ENCODE measurements at regions not wholly inside any gene's neighbourhood (a gene's known extent, or its start where the extent isn't known, plus 50 kb on each side); places are given as distances from the start of the nearest gene placed in this dataset.
"Not testable (repeated sequence)": the region's sequence is repeated elsewhere in the genome, so short reads cannot be mapped to it uniquely, and the experiment has no call there.

- H3K27ac ChIP-seq (ENCODE audit: extremely low read depth, low read depth, low read length), result peak overlapping the region; percentile 50; the same call in 2 of the 3 replicates
- peak overlapping the region; percentile 94 for H2AFZ ChIP-seq (ENCODE audit: low read depth, low read length)
- TF ChIP-seq FOXJ2 (tag; IDR thresholded peaks at IDR 0.05), result peak; percentile 77; the same call in 1 of the 2 replicates
- peak; percentile 57 for TF ChIP-seq CXXC5 (CRISPR knock-in tag; IDR thresholded peaks at IDR 0.05)
- TF ChIP-seq CTBP1 (IDR thresholded peaks at IDR 0.05; ENCODE audit: borderline replicate concordance), result peak; percentile 89
- TF ChIP-seq ZBTB17 (CRISPR knock-in tag; IDR thresholded peaks at IDR 0.05), result peak; percentile 49; the same call in 1 of the 2 replicates
- 0 out of 2 replicates have a peak, but pooled peaks have one; percentile 39 for TF ChIP-seq E2F3 (CRISPR knock-in tag; IDR thresholded peaks at IDR 0.05)
- TF ChIP-seq SMAD4 (CRISPR knock-in tag; conservative IDR thresholded peaks at IDR 0.05), result peak; percentile 60; the same call in 1 of the 2 replicates
- peak in 1 of 3 experiments; percentile 70 for TF ChIP-seq YY1 (IDR thresholded peaks at IDR 0.05; ENCODE audit: borderline replicate concordance in 1 of 3, control insufficient read depth in 1 of 3, extremely low read depth in 1 of 3, insufficient read depth in 3 of 3, insufficient read length in 1 of 3, insufficient replicate concordance in 2 of 3, low read depth in 1 of 3, low read length in 2 of 3)
- TF ChIP-seq, protein P1, sequence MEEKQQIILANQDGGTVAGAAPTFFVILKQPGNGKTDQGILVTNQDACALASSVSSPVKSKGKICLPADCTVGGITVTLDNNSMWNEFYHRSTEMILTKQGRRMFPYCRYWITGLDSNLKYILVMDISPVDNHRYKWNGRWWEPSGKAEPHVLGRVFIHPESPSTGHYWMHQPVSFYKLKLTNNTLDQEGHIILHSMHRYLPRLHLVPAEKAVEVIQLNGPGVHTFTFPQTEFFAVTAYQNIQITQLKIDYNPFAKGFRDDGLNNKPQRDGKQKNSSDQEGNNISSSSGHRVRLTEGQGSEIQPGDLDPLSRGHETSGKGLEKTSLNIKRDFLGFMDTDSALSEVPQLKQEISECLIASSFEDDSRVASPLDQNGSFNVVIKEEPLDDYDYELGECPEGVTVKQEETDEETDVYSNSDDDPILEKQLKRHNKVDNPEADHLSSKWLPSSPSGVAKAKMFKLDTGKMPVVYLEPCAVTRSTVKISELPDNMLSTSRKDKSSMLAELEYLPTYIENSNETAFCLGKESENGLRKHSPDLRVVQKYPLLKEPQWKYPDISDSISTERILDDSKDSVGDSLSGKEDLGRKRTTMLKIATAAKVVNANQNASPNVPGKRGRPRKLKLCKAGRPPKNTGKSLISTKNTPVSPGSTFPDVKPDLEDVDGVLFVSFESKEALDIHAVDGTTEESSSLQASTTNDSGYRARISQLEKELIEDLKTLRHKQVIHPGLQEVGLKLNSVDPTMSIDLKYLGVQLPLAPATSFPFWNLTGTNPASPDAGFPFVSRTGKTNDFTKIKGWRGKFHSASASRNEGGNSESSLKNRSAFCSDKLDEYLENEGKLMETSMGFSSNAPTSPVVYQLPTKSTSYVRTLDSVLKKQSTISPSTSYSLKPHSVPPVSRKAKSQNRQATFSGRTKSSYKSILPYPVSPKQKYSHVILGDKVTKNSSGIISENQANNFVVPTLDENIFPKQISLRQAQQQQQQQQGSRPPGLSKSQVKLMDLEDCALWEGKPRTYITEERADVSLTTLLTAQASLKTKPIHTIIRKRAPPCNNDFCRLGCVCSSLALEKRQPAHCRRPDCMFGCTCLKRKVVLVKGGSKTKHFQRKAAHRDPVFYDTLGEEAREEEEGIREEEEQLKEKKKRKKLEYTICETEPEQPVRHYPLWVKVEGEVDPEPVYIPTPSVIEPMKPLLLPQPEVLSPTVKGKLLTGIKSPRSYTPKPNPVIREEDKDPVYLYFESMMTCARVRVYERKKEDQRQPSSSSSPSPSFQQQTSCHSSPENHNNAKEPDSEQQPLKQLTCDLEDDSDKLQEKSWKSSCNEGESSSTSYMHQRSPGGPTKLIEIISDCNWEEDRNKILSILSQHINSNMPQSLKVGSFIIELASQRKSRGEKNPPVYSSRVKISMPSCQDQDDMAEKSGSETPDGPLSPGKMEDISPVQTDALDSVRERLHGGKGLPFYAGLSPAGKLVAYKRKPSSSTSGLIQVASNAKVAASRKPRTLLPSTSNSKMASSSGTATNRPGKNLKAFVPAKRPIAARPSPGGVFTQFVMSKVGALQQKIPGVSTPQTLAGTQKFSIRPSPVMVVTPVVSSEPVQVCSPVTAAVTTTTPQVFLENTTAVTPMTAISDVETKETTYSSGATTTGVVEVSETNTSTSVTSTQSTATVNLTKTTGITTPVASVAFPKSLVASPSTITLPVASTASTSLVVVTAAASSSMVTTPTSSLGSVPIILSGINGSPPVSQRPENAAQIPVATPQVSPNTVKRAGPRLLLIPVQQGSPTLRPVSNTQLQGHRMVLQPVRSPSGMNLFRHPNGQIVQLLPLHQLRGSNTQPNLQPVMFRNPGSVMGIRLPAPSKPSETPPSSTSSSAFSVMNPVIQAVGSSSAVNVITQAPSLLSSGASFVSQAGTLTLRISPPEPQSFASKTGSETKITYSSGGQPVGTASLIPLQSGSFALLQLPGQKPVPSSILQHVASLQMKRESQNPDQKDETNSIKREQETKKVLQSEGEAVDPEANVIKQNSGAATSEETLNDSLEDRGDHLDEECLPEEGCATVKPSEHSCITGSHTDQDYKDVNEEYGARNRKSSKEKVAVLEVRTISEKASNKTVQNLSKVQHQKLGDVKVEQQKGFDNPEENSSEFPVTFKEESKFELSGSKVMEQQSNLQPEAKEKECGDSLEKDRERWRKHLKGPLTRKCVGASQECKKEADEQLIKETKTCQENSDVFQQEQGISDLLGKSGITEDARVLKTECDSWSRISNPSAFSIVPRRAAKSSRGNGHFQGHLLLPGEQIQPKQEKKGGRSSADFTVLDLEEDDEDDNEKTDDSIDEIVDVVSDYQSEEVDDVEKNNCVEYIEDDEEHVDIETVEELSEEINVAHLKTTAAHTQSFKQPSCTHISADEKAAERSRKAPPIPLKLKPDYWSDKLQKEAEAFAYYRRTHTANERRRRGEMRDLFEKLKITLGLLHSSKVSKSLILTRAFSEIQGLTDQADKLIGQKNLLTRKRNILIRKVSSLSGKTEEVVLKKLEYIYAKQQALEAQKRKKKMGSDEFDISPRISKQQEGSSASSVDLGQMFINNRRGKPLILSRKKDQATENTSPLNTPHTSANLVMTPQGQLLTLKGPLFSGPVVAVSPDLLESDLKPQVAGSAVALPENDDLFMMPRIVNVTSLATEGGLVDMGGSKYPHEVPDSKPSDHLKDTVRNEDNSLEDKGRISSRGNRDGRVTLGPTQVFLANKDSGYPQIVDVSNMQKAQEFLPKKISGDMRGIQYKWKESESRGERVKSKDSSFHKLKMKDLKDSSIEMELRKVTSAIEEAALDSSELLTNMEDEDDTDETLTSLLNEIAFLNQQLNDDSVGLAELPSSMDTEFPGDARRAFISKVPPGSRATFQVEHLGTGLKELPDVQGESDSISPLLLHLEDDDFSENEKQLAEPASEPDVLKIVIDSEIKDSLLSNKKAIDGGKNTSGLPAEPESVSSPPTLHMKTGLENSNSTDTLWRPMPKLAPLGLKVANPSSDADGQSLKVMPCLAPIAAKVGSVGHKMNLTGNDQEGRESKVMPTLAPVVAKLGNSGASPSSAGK (IDR thresholded peaks at IDR 0.05), result peak; percentile 35; the same call in 1 of the 2 replicates
- peak; percentile 33; the same call in 1 of the 2 replicates for TF ChIP-seq CBFA2T3 (IDR thresholded peaks at IDR 0.05)
- TF ChIP-seq NCOR1 (IDR thresholded peaks at IDR 0.05), result peak; percentile 19; the same call in 1 of the 2 replicates
- TF ChIP-seq ATF7 (IDR thresholded peaks at IDR 0.05), result peak; percentile 70
- peak; percentile 65; the same call in 1 of the 2 replicates for TF ChIP-seq EHMT2 (IDR thresholded peaks at IDR 0.05)
These were observed 59.2 kb upstream of the ZNF641 start for GRCh38 chr12:48409938-48410337.

More at GRCh38 chr12:48409938-48410337, 59.2 kb upstream of the ZNF641 start:
- H3K79me2 ChIP-seq (ENCODE audit: control insufficient read depth, insufficient read depth, low read length); CTCF ChIA-PET (ENCODE audit: low intra/inter-chr PET ratio); H3K9me1 ChIP-seq (ENCODE audit: control insufficient read depth, insufficient read depth, low read length); H4K20me1 ChIP-seq (replicated peaks; ENCODE audit: control insufficient read depth, insufficient read depth, low read length); H3K9me3 ChIP-seq (replicated peaks; ENCODE audit: control insufficient read depth, insufficient read depth, low read depth, low read length); H3K4me3 ChIP-seq; BruUV-seq (replicated peaks); H3K27me3 ChIP-seq (ENCODE audit: control insufficient read depth in 2 of 2, insufficient read depth in 2 of 2, low read length in 2 of 2); H3K36me3 ChIP-seq (ENCODE audit: control insufficient read depth, insufficient read depth, low read length); in situ Hi-C loops (cut with MboI); H3K9ac ChIP-seq (ENCODE audit: insufficient read depth in 1 of 2, low read depth in 2 of 2, low read length in 2 of 2); intact Hi-C loops (cut with micrococcal nuclease): not testable (repeated sequence)
- 0% methylated on average over 3 of the region's 3 CpGs for WGBS (ENCODE audit: insufficient coverage, low coverage, missing lambda C conversion rate)
- POLR2A ChIA-PET, result interaction anchor here (0.5 to 0.6 kb wide), 2 partner anchors 12 to 207 kb away, joined by 3 to 4 read pairs; partner anchors contain the start of gene OR10AD1
- DNase-seq (ENCODE audit: extremely low read depth in 1 of 4, low spot score in 3 of 4) (peak; percentile 22 to 79 (median 36)), ATAC-seq (peak; percentile 86), FAIRE-seq (peak; percentile 67)
- Histone ChIP-seq H3K4me2 (ENCODE audit: insufficient read depth, low read length) (peak overlapping the region; percentile 67), H3K4me1 (replicated peaks in 1 of 2; ENCODE audit: control insufficient read depth in 2 of 2, insufficient read depth in 2 of 2, low read length in 2 of 2) (peaks cover 0 to 19% of the 10 kb centered on the region in 2 experiments; a peak in 4 of 5 replicates)
